Skin of body (tissue), 1 donor: ENCODE measurements at regions not wholly inside any gene's neighbourhood (a gene's known extent, or its start where the extent isn't known, plus 50 kb on each side); places are given as distances from the start of the nearest gene placed in this dataset.

Experiments used
- DNase-seq: peaks from one replicate; lab custom pipeline; 2025; lab: John Stamatoyannopoulos, UW

DNA sequence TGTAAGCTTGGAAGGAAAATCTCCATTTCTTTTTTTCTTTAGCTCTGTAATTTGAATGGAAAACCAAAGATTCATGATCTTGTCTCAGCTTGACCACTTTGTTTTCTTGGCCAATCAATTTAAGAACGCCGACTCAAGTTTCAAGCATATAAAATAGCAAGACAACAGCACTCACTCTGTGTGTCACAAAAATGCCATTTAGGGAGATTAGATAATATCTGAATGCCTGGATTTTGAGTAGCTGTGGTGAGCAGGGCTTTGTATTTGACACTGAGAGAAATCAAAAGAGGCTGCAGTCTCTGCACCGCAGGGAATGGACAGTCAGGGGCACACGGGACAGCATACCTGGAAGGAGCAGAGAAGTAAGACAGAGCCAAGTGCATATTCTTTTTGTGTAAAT is 209.5 kb upstream of the SLC10A2 start:
- DNase-seq: no peak

DNA sequence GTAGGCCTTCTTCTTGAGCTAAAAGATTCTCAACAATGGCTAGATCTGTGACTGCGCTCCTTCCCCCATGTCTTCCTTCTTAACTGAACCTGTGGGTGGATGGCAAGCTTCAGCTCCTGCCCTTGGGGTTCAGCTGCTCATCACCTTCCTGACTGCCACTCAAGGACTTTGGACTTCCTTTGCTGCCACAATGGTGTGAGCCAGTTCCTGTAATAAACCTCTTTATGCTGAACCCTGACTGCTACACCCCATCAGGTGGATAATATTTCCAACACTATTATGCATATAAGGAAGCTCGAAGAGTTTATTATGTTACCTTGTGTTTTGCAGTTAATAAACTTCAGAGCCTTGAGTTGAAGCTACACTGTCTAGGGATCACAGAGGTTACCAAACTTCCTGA is 208.9 kb upstream of the SLC10A2 start:
- no peak for DNase-seq

DNA sequence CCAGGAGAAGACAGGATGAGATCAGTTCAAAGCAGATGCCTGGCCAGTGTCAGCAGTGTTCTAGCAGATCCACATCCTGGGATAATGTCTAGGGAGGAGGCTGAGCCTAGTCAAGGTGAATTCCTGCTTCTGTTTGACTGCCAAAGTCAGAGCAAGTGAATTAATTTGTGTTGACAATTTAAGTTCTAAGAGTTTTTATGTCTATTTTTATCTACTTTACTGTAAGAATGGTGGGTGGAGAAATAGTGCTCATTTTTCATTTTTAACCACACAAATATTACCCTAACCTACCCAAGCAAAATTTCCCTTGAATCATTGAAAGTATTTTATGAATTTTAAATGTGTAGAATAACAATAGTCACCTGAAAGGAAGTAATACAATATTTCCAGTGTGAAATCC is 207.6 kb upstream of the SLC10A2 start:
- no peak for DNase-seq

DNA sequence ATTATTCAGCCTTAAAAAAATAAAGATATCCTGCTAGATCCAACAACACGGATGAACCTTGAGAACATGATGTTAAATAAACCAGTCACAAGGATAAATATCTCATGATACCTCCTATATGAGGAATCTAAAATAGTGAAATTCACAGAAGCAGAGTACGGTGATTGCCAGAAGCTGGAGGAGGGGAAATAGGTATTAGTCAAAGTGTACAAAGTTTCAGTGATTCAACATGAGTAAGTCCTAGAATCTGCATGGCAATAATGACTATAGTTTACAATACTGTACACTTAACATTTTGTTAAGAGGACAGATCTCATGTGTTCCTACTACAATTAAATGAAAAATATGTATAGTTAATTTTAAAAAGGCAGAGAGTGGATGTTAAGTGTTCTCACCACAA is 206.6 kb upstream of the SLC10A2 start:
- no peak for DNase-seq

DNA sequence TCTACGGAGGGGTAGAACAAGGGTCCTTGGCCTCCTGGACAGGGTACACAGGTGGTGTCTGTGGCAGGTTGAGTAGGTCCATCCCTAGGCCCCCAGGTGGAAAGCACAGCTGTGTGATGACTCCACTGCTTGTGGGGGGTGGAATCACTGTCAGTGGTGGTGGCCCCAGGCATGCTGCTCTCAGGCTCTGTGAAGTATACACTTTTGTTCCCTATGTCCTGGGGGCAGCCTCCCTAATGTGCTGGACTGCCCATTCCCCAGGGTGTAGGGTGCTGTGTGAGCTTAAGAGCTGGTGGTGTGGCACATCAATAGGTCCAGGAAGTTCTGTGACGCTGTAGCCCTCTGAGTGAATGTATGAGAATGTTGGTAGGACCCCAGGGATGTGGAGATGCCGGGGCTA is 197.2 kb upstream of the SLC10A2 start:
- DNase-seq: no peak

DNA sequence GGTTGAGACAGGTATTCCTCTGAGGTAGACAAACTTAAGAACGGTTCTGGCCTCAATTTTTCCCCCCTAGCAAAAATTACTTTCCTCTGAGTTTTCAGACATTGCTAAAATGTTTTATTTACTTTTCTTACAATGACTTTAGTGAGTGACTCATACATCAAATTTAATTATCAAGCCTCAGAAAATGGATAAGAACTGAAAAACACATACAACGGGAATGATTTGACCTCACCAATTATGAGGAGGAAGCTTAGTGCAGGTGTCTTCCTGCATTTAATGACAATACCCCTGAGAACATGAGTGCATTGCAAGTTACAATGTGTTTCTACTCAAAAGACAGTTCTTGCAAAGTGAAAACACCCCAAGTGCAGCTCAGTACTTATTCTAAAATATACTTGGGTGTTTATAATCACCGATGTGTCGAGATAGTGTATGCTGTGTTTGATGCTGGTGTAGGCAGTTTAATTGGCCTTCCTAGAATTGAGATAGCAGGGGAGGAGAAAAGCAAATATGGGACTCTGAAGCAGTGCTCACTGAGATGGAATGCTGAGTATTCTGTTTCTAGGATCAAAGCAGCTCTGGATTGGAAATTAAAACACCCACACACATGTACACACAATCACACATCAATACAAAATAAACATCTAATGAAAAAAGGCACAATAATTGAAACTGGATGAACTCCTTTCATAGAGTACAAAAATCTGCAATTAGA is 189.5 kb upstream of the SLC10A2 start:
- no peak for DNase-seq

DNA sequence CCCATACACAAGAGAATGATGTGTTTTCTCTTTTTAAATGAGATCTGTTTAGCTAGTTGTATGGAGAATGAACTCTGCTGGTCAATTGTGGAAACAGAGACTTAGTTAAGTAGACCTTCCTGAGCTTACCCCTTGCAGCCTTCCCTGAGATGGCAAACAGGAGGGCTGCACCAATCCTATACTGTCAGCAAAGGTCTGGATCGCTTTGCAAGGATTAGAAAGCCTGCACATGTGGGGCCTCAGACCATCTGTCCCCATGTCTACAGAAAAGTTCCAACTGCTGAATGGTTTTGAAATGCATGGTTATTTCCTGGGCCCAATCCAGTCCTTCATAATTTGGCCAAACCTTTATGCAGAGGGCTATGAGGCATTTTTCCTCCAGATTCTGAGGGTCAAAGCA is 183.9 kb upstream of the SLC10A2 start:
- no peak for DNase-seq

GRCh38 chr13:103246581-103247200 is 180.5 kb upstream of the SLC10A2 start:
- no peak for DNase-seq

DNA sequence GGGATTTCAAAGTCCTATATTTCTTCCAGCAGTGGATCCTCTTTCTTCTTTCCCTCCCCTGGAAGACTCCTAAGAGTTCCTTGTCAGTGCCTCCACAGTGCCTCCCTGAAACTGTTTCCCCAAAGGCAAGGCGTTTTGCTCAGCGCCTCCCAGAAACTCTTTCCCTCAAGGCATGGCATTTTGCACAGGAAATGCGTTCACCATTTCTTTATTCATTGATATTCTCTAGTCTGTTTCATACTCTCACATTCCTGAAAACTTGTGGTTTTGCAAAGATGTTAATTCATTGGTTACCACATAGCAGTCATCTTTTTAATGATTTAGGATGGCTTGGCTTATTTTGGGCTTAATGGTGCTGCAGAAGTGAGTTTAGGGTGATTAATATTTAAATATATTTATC is 177.3 kb upstream of the SLC10A2 start:
- DNase-seq: no peak

DNA sequence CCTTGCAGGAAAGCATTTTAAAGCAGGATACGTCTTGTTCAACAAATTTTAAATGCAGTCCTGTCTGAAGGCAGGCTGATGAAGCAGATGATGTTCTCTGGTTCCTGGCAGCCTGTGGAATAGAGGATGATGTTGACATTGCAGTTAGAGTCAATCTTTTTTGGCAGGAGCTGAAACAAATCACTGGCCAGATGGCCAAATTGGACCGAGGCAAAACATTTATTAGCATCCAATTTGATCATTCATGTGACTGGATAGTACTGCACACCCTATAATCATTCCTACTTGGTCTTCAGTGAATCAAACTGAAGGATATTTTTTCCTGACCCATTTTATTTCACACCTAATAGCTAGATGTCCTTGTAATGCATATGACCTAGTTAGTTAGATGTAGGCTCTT is 172.2 kb upstream of the SLC10A2 start:
- DNase-seq: no peak

- no peak for DNase-seq
These were observed 170.0 kb upstream of the SLC10A2 start for GRCh38 chr13:103236213-103236612.

GRCh38 chr13:103229674-103230073 is 163.5 kb upstream of the SLC10A2 start:
- no peak for DNase-seq

- DNase-seq: no peak
These were observed 158.6 kb upstream of the SLC10A2 start for GRCh38 chr13:103224804-103225203.

DNA sequence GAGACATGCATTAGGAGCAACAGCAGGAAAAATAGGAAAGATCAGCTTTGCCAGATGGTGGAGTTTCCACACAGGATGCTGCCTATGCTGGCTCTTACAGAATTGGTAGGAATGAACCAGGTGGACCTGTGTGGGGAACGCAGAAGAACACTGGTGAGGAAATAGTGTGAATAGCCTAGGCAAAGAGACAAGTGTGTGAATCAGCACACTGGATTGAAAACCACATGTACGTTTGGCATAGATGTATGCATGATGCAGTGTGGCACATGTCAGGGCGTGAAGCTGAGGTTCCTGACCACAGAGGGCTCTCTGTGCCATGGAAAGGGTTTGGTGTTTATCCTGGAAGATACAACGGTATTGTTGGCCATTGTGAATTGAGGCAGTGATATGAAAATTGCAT is 156.5 kb upstream of the SLC10A2 start:
- DNase-seq: no peak

GRCh38 chr13:103218253-103218652 is 152.0 kb upstream of the SLC10A2 start:
- no peak for DNase-seq

DNA sequence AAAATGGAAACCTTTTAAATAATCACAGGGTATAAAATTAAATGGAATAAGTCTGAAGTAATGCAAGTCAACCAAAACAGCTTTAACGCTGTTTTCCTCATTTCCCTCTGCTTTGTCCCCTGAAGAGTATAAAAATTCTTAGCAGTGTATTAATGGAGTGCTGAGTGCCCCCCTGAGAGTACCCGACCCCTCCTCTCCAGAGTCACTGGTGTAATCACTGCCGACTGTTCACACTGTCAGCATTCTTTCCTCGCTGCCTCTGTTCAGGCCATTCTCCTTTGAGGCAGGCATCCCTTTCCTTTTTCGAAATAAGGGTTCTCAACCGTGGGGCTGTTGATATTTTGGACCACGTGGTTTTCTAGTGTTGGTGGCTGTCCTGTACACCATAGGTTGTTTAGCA is 146.9 kb upstream of the SLC10A2 start:
- DNase-seq: no peak

- DNase-seq: no peak
These were observed 144.1 kb upstream of the SLC10A2 start for GRCh38 chr13:103210348-103210747.

DNA sequence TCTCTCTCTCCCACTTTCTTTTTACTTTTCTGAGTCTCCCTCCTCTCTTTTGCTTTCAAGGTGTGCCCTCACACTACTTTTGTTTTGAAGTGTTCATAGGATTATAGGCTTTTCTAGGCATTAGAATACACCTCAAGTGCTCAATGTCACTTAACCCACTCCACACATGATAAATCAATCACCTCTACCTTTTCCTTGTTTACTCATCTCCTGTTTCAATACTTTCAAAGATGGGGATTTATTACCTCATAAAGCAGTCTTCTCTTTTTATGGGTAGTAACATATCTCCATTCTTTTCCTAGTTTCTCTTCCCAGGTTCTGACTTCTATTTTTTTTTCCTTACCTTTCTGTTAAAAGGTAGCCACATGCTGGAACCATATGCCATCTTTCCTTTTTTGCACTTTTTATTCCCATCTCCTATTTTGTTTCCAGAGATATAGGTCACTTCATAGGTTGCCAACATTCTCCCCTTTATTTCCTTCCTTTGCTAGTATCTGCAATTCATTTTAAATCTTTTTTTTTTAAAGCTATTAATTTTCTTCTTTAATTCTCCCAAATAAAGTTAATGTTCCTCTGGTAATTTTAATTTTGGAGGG is 137.6 kb upstream of the SLC10A2 start:
- DNase-seq: no peak

- no peak for DNase-seq
These were observed 134.1 kb upstream of the SLC10A2 start for GRCh38 chr13:103200118-103200885.

- no peak for DNase-seq
These were observed 133.3 kb upstream of the SLC10A2 start for GRCh38 chr13:103199380-103200088.

DNA sequence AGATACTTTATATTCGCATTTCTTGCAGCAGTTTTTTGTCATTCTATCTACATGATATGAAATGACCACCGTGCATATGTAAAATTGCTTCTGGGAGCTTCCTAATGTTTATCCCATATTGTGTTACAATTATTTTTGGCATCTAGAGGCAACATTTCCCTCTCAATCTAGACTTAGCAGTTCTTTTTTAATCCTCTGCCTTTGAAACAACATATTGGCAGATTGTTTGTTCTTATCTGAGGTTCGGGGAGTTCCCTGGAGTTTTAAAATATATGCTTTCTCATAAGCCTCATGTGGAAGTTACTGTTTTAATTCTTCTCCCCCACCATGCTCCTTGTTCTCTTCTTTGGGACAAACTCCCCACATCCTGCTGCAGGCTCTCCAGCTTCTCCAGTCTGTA is 130.1 kb upstream of the SLC10A2 start:
- DNase-seq: no peak

GRCh38 chr13:103195762-103196161 is 129.5 kb upstream of the SLC10A2 start:
- no peak for DNase-seq
